ENCODE measurements at regions not wholly inside any gene's neighbourhood (a gene's known extent, or its start where the extent isn't known, plus 50 kb on each side); places are given as distances from the start of the nearest gene placed in this dataset.
"Not testable (repeated sequence)": the region's sequence is repeated elsewhere in the genome, so short reads cannot be mapped to it uniquely, and the experiment has no call there.

DNA sequence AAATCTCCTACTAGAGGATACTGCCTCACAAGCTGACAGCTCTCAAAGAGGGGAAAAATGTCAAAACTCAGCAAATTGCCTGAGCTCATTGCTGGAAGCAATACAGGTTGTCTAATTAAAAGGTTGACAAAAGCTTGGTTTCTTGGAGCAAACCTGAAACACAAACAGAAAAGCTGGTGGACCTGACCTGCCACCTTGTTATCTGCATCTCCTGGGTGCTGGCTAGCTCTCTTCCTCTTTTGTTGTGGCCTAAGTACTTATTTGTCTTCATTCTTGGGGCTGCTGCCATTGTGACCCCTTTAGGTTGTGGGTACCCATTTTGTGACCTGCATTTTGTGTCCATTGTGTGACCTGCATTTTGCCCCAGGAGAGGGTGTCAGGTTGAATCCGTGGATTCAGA, 184.5 kb downstream of the KIT start:
- H3K4me3 ChIP-seq (ENCODE audit: low read length): no peak overlapping the region
- DNase-seq (ENCODE audit: low read depth): no peak
- TF ChIP-seq, protein P1, sequence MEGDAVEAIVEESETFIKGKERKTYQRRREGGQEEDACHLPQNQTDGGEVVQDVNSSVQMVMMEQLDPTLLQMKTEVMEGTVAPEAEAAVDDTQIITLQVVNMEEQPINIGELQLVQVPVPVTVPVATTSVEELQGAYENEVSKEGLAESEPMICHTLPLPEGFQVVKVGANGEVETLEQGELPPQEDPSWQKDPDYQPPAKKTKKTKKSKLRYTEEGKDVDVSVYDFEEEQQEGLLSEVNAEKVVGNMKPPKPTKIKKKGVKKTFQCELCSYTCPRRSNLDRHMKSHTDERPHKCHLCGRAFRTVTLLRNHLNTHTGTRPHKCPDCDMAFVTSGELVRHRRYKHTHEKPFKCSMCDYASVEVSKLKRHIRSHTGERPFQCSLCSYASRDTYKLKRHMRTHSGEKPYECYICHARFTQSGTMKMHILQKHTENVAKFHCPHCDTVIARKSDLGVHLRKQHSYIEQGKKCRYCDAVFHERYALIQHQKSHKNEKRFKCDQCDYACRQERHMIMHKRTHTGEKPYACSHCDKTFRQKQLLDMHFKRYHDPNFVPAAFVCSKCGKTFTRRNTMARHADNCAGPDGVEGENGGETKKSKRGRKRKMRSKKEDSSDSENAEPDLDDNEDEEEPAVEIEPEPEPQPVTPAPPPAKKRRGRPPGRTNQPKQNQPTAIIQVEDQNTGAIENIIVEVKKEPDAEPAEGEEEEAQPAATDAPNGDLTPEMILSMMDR (conservative IDR thresholded peaks at IDR 0.05; ENCODE audit: low read depth, low read length): no peak

DNA sequence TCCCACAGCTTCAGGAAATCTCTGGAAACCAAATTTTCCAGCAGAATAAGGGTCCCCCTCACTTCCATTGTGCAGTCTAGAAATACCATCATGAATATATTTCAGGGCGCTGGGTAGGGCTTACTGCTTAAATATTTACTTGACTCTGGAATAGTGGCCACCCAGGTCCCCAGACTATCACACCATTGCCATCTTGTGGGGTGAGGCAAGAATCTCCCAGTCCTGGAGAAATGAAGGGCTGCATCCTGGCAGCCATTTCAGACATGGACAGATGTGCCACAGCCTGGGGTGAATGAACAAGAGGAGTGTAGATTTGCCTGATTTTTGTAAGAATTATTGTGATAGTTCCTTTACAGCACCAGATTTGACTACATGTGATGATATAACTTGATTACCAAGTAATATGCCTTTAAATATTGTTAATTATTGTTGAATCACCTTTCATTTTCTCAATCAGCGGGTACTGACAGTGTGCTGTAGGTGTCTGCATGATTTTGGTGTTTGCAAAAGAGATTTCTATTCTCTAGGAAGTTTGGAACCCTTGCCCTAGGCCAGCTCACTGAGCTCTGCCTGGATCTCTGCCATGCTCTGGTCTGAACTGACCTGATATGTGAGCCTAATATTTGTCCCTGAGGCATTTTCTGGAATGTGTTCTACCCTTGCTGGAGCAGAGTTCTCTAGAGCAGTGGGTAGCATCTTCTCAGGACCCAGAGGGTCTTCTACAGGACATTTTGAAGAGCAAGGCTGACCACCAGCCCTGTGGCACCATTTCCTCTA, 183.4 kb downstream of the KIT start:
- TF ChIP-seq, protein P1 (conservative IDR thresholded peaks at IDR 0.05; ENCODE audit: low read depth, low read length): peak; percentile 20
- no peak overlapping the region for H3K4me3 ChIP-seq (ENCODE audit: low read length)
- DNase-seq (ENCODE audit: low read depth): no peak

DNA sequence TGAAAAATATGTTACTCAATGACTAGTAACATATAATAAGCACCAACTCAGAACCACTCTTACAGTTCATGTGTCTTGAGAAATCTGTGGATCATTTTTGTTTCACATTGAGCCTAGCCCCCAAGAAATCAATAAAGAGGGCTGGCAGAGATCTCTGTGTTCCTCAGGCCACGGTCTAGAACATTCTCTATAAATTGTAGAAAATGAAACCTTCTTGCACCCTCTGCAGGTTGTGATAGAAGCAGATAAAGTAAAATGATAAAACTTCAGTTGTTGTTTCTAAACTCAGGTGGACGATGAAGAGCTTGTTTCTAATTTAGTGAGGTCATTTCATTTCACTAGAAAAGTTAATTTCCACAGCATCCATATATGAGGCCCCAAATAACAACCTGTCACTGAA, 182.7 kb downstream of the KIT start:
- TF ChIP-seq, protein P1 (conservative IDR thresholded peaks at IDR 0.05; ENCODE audit: low read depth, low read length): no peak
- no peak for DNase-seq (ENCODE audit: low read depth)
- H3K4me3 ChIP-seq (ENCODE audit: low read length): no peak overlapping the region

DNA sequence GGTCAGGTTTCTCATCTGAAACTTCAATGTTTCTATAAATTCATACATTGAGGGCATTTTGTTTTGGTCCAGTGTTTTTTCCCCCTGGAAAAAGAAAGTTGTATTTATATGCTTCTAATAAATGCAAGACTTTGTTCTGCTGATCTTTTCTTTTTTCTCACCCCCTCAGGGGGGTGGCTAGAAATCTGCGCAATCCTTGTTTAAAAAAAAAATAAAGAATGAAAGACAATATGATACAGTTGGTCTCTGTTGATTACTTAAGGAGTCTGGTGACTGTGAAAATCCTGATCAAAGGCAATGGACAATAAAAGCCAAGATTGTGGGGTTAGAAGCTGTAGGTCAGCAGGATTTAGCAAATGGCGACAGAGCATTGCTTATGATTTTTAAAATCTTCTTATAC, 180.5 kb downstream of the KIT start:
- no peak for DNase-seq (ENCODE audit: low read depth)
- H3K4me3 ChIP-seq (ENCODE audit: low read length): no peak overlapping the region
- TF ChIP-seq, protein P1 (conservative IDR thresholded peaks at IDR 0.05; ENCODE audit: low read depth, low read length): no peak

DNA sequence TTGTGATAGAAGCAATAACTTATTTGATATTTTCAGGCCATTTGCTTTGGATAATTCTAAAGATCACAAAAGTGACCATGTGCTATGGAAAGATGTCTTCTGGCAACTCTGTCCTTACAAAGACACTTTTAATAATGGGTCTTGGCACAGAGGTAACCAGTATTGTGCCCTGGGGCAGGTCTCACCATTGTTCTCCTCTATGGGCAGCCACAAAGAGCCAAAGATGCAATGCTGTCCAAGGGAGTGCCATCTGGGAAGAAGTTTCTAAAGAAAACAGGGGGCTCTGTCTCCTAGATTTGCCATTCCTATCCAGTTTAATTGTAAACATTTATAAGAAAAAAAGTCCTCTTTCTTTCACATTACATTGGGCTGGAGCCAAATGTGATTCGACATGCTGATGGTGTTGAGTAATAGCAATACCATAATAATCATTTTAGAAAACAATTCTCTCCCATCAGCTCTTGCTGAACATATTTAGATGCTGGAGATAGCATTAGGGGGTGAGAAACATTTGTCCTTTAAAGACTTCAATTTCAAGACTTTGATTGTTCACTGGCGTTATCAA, 179.9 kb downstream of the KIT start:
- DNase-seq (ENCODE audit: low read depth): no peak
- TF ChIP-seq, protein P1 (conservative IDR thresholded peaks at IDR 0.05; ENCODE audit: low read depth, low read length): no peak
- H3K4me3 ChIP-seq (ENCODE audit: low read length): no peak overlapping the region

DNA sequence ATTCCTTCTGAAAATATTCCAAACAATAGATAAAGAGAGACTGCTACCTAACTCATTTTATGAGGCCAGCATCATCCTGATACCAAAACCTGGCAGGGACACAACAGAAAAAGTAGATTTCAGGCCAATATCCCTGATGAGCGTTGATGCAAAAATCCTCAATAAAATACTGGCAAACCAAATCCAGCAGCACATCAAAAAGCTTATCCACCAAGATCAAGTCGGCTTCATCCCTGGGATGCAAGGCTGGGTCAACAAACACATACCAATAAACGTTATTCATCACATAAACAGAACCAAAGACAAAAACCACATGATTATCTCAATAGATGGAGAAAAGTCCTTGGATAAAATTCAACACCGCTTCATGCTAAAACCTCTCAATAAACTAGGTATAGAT, 170.6 kb downstream of the KIT start:
- not testable (repeated sequence) for H3K4me3 ChIP-seq (ENCODE audit: low read length); DNase-seq (ENCODE audit: low read depth)

DNA sequence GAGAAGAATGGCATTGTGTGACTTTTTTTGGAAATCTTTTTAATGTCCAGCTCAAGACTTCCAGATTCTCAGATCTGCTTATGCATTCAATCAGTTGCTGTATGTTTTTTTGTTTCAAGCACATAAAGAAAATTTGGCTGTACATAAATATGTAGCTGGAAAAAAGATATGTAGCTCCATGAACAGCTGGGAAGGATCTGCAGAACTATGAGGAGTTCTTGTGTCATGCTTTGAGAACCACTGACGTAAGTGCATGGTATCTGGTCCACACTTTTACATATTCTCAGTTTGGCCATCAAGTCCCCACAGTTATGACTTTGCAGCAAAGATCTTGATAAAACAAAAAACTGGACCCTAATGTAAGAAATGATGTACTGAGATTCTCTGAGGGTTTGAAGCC, 165.9 kb downstream of the KIT start:
- DNase-seq (ENCODE audit: low read depth): no peak
- TF ChIP-seq, protein P1 (conservative IDR thresholded peaks at IDR 0.05; ENCODE audit: low read depth, low read length): no peak
- H3K4me3 ChIP-seq (ENCODE audit: low read length): no peak overlapping the region
